GM13976 (cell line): ENCODE measurements at regions not wholly inside any gene's neighbourhood (a gene's known extent, or its start where the extent isn't known, plus 50 kb on each side); places are given as distances from the start of the nearest gene placed in this dataset.

Experiments
- DNase-seq: peaks from one replicate; pipeline ENCODE4 v3.0.0; 2012; ENCODE audit warnings: low spot score
- CTCF ChIP-seq: IDR thresholded peaks from 2 replicates; pipeline ENCODE4 v1.5.1; 2012; ENCODE audit warnings: borderline replicate concordance, mild to moderate bottlenecking; ENCODE audit not compliant: insufficient read depth; ENCODE audit errors: extremely low read depth, missing control alignments, control extremely low read depth
- in situ Hi-C: fragments of 300-500 bp; cut with MboI; formaldehyde crosslinking; loops from one replicate; pipeline ENCODE4 v1.12.0; 2022; ENCODE audit warnings: low sequenced_read_pairs, mixed read lengths, inconsistent platforms; ENCODE audit not compliant: unreplicated experiment

DNA sequence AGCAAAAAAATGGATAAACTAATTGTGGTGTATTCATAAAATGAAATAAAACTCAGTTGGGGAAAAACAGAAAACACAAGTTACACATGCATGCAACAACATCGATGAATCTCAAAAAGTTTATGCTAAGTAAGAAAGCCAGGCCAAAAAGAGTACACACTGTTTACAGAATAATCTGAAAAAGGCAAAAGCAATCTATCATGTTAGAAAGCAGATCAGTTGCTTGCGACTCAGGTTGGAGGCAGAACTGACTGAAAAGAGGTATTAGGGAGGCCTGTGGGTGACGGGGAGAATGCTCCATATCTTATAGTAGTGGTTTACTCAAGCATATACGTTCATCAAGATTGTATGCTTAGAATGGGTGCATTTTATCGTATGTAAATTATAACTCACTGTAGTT lies 119.2 kb downstream of the ARRDC3 start:
- in situ Hi-C loops = no loop called here
- no peak for DNase-seq
- TF ChIP-seq CTCF = no peak

DNA sequence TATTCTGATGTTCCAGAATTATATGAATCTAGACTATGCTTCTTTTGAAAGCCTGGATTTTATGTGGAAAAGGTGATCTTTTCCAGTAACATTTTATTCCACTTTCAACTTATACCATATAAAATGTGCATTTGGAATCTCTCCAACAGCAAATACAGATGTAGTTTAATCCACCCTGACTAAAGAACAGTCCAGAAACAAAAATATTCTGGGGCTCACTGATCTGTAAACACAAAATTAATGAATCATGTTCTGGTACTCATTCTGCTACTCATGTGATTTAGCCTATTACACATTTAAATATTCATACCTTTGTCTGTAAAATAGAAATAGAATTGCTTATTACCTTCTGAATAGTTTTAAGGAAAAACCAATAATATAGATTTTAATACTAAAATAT lies 125.8 kb downstream of the ARRDC3 start:
- no peak for TF ChIP-seq CTCF
- in situ Hi-C loops = no loop called here
- no peak for DNase-seq

GRCh38 chr5:91256142-91256524 lies 127.0 kb downstream of the ARRDC3 start:
- DNase-seq = no peak
- in situ Hi-C loops = no loop called here
- no peak for TF ChIP-seq CTCF

DNA sequence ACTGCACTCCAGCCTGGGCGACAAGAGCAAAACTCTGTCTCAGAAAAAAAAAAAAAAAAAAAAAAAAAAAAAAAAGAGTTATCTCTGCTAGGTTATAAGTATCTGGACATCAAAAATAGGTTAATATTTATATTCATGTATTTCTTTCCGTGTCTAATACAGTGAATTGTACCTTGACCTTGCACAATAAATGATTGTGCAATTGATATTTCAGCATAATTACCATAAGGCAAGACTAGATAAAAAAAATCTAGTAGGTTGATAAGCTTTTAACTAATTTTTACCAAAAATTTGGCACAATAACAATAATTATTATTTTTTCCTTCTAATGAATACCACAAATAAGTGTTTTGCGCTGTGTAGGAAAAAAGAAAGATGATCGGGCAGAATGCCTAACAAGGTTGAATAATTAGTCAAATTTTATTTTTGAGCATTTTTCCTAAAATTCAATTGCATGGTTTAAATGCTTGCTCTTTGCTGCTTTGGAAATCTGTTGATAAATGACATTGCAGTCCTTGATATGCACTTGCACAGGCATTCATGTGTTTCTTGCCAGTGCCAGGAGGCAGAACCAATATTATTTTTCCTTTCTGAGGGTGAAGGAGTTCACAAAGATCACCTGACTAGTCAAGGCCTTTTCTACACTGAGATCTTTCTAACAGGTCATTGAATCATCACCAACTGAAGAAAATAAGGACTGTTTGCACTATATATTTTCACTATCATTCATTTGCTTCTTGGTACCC lies 127.5 kb downstream of the ARRDC3 start:
- in situ Hi-C loops = no loop called here
- DNase-seq = no peak
- TF ChIP-seq CTCF = no peak

- in situ Hi-C loops = no loop called here
- no peak for TF ChIP-seq CTCF
- DNase-seq = no peak
Observed at GRCh38 chr5:91252916-91253315, 130.2 kb downstream of the ARRDC3 start.

- no peak for DNase-seq
- no peak for TF ChIP-seq CTCF
- in situ Hi-C loops = no loop called here
Observed at GRCh38 chr5:91245871-91246270, 137.2 kb downstream of the ARRDC3 start.
